ENCODE measurements at regions not wholly inside any gene's neighbourhood (a gene's known extent, or its start where the extent isn't known, plus 50 kb on each side); places are given as distances from the start of the nearest gene placed in this dataset.
A peak's percentile ranks its signal among the peaks of the same experiment; 100 is the strongest.

DNA sequence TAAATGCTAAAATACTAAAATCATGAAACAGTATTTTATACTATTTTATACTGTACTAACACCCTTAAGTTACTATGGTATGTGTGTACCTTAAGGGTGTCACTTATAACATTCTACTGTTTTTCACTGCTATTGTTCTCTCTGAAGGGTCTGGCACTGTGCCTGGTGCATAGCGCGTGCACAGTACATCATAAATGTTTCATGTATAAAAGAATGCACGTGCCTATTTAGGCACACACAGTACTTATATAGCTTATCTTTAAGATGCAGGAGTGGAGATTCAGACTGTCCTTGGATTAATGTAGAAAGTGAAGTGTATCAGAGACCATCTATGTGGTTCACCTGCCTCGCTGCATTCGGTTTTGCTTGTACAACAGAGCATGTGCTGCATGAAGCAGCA is 64.0 kb upstream of the SGK1 start:
- H3K79me2 ChIP-seq (ENCODE audit: low read depth) = no peaks in the 10 kb centered on the region
- ChIA-PET POLR2A (ENCODE audit: unreplicated experiment) (no interaction called here), CTCF (no interaction called here)
- BruUV-seq (replicated peaks) = no TSS peak
- no peak overlapping the region for H3K4me3 ChIP-seq
- DNase-seq = peak in 1 of 2 experiments; percentile 31
- intact Hi-C loops (cut with micrococcal nuclease; ENCODE audit: unreplicated experiment) = no loop called here
- H3K4me2 ChIP-seq = no peak overlapping the region
- no peak overlapping the region for H2AFZ ChIP-seq
- H3K27ac ChIP-seq = no peak overlapping the region
- no peaks in the 10 kb centered on the region for H3K9me2 ChIP-seq (ENCODE audit: insufficient read depth)
- no peaks in the 10 kb centered on the region for H3K9me3 ChIP-seq (ENCODE audit: insufficient read depth, low read depth)
- H3K36me3 ChIP-seq (ENCODE audit: low read depth) = no peaks in the 10 kb centered on the region
- H3F3A ChIP-seq (ENCODE audit: insufficient read depth, low read depth) = peaks cover 13% of the 10 kb centered on the region
- H3K4me1 ChIP-seq (replicated peaks; ENCODE audit: insufficient read depth) = peaks cover 30% of the 10 kb centered on the region
- H4K20me1 ChIP-seq (ENCODE audit: insufficient read depth) = no peaks in the 10 kb centered on the region
- no peak for TF ChIP-seq EZH2 (IDR thresholded peaks at IDR 0.05; ENCODE audit: low read depth)
- H3K27me3 ChIP-seq (ENCODE audit: insufficient read depth, low read depth) = no peaks in the 10 kb centered on the region

DNA sequence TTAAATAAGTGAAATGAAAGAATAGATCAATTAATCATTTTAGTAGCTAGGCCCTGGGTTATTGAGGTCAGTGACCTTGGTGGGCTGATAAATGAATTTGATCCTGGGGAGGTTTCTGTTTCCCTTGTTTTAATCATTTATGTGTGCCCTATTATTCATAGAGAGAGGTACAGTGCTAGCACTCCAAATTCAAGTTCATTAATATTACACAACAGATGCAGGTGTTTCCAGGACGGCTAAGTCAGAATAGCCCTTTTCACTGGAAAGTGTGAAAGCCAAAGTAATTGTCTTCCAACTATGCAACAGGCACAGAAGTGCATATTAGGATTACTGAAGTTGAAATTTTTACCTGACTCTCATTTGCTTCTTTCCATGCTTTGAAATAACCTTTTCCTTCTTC is 61.7 kb upstream of the SGK1 start:
- BruUV-seq (replicated peaks) = no TSS peak
- H3F3A ChIP-seq (ENCODE audit: insufficient read depth, low read depth) = peaks cover 13% of the 10 kb centered on the region
- H3K4me3 ChIP-seq = peak overlapping the region; percentile 39; the same call in 1 of the 2 replicates
- H3K36me3 ChIP-seq (ENCODE audit: low read depth) = no peaks in the 10 kb centered on the region
- H3K9me3 ChIP-seq (ENCODE audit: insufficient read depth, low read depth) = no peaks in the 10 kb centered on the region
- no peaks in the 10 kb centered on the region for H3K9me2 ChIP-seq (ENCODE audit: insufficient read depth)
- no peaks in the 10 kb centered on the region for H3K27me3 ChIP-seq (ENCODE audit: insufficient read depth, low read depth)
- no peaks in the 10 kb centered on the region for H3K79me2 ChIP-seq (ENCODE audit: low read depth)
- intact Hi-C loops (cut with micrococcal nuclease; ENCODE audit: unreplicated experiment) = loop anchor here (1.0 to 10.0 kb wide), 3 partner anchors 58 to 205 kb away; no protein-coding TSS in a partner anchor
- ChIA-PET POLR2A (ENCODE audit: unreplicated experiment) (no interaction called here), CTCF (interaction anchor here (0.7 kb wide), 2 partner anchors 18 to 264 kb away, joined by 4 to 6 read pairs; no protein-coding TSS in a partner anchor)
- H4K20me1 ChIP-seq (ENCODE audit: insufficient read depth) = no peaks in the 10 kb centered on the region
- peak in 1 of 2 experiments; percentile 32 for DNase-seq
- peak overlapping the region; percentile 76 for H3K4me2 ChIP-seq
- peaks cover 30% of the 10 kb centered on the region for H3K4me1 ChIP-seq (replicated peaks; ENCODE audit: insufficient read depth)
- peak overlapping the region; percentile 64 for H3K27ac ChIP-seq
- TF ChIP-seq, protein P1, sequence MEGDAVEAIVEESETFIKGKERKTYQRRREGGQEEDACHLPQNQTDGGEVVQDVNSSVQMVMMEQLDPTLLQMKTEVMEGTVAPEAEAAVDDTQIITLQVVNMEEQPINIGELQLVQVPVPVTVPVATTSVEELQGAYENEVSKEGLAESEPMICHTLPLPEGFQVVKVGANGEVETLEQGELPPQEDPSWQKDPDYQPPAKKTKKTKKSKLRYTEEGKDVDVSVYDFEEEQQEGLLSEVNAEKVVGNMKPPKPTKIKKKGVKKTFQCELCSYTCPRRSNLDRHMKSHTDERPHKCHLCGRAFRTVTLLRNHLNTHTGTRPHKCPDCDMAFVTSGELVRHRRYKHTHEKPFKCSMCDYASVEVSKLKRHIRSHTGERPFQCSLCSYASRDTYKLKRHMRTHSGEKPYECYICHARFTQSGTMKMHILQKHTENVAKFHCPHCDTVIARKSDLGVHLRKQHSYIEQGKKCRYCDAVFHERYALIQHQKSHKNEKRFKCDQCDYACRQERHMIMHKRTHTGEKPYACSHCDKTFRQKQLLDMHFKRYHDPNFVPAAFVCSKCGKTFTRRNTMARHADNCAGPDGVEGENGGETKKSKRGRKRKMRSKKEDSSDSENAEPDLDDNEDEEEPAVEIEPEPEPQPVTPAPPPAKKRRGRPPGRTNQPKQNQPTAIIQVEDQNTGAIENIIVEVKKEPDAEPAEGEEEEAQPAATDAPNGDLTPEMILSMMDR (conservative IDR thresholded peaks at IDR 0.05) = no peak
- TF ChIP-seq EZH2 (IDR thresholded peaks at IDR 0.05; ENCODE audit: low read depth) = no peak
- H2AFZ ChIP-seq = peak overlapping the region; percentile 51

DNA sequence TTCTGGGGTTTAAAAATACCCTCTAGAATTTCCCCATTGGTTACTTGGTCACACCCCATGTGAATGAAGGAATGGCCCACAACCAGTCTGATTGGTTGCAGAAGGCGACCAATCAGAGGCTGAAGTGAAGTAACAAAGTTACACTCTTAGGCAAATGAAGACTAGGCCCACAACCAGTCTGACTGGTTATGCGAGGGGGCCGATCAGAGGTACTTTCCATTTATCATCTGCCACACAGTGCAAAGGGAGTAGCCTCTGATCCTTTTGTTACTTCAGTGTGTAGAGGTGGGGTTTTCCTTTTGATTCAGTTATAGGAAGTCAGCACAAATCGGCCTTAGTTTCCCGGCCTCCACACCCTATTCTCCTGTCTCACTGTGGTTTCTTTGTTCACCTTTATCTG is 61.2 kb upstream of the SGK1 start:
- H3K4me1 ChIP-seq (replicated peaks; ENCODE audit: insufficient read depth) = peaks cover 30% of the 10 kb centered on the region
- peaks cover 13% of the 10 kb centered on the region for H3F3A ChIP-seq (ENCODE audit: insufficient read depth, low read depth)
- H3K36me3 ChIP-seq (ENCODE audit: low read depth) = no peaks in the 10 kb centered on the region
- H4K20me1 ChIP-seq (ENCODE audit: insufficient read depth) = no peaks in the 10 kb centered on the region
- H3K9me2 ChIP-seq (ENCODE audit: insufficient read depth) = no peaks in the 10 kb centered on the region
- no peaks in the 10 kb centered on the region for H3K27me3 ChIP-seq (ENCODE audit: insufficient read depth, low read depth)
- intact Hi-C loops (cut with micrococcal nuclease; ENCODE audit: unreplicated experiment) = loop anchor here (1.0 to 10.0 kb wide), 3 partner anchors 58 to 205 kb away; no protein-coding TSS in a partner anchor
- no peaks in the 10 kb centered on the region for H3K79me2 ChIP-seq (ENCODE audit: low read depth)
- H2AFZ ChIP-seq = peak overlapping the region; percentile 51
- peak overlapping the region; percentile 64 for H3K27ac ChIP-seq
- H3K4me3 ChIP-seq = peak overlapping the region; percentile 39
- ChIA-PET POLR2A (ENCODE audit: unreplicated experiment) (no interaction called here), CTCF (no interaction called here)
- peak overlapping the region; percentile 76 for H3K4me2 ChIP-seq
- peak; percentile 78 to 93 for DNase-seq
- H3K9me3 ChIP-seq (ENCODE audit: insufficient read depth, low read depth) = no peaks in the 10 kb centered on the region
- no TSS peak for BruUV-seq (replicated peaks)
- TF ChIP-seq, protein P1 (conservative IDR thresholded peaks at IDR 0.05) = no peak
- no peak for TF ChIP-seq EZH2 (IDR thresholded peaks at IDR 0.05; ENCODE audit: low read depth)

DNA sequence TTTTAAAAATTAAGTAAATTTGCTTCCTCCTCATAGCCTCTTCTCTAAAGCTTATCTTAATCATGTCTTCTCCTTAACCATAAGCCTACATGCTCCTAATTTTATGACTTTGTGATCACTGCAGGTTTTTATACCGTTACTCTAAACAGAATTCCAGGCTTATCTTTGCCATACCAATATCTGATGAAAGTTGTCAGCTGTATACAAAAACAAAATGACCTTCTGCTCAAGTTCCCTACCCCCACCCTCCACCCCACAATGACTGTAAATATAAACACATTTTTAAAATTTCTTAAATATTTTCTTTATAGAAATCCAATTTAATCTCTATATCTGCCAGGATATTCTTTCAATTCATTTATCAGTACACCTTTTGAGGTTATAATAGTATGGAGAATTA is 60.5 kb upstream of the SGK1 start:
- Histone ChIP-seq H3K79me2 (ENCODE audit: low read depth) (no peaks in the 10 kb centered on the region), H2AFZ (no peak overlapping the region), H3K36me3 (ENCODE audit: low read depth) (no peaks in the 10 kb centered on the region), H4K20me1 (ENCODE audit: insufficient read depth) (no peaks in the 10 kb centered on the region), H3K4me2 (peak overlapping the region; percentile 76; the same call in 1 of the 2 replicates), H3K27ac (peak overlapping the region; percentile 64), H3F3A (ENCODE audit: insufficient read depth, low read depth) (peaks cover 13% of the 10 kb centered on the region), H3K9me2 (ENCODE audit: insufficient read depth) (no peaks in the 10 kb centered on the region), H3K27me3 (ENCODE audit: insufficient read depth, low read depth) (no peaks in the 10 kb centered on the region), H3K4me1 (replicated peaks; ENCODE audit: insufficient read depth) (peaks cover 36% of the 10 kb centered on the region), H3K9me3 (ENCODE audit: insufficient read depth, low read depth) (no peaks in the 10 kb centered on the region), H3K4me3 (peak overlapping the region; percentile 12; the same call in 1 of the 2 replicates)
- DNase-seq = no peak
- intact Hi-C loops (cut with micrococcal nuclease; ENCODE audit: unreplicated experiment) = loop anchor here (5.0 to 10.0 kb wide), 2 partner anchors 59 to 156 kb away; no protein-coding TSS in a partner anchor
- ChIA-PET POLR2A (ENCODE audit: unreplicated experiment) (no interaction called here), CTCF (no interaction called here)
- no TSS peak for BruUV-seq (replicated peaks)
- no peak for TF ChIP-seq EZH2 (IDR thresholded peaks at IDR 0.05; ENCODE audit: low read depth)
- TF ChIP-seq, protein P1 (conservative IDR thresholded peaks at IDR 0.05) = no peak
